Adipose tissue (tissue), 3 donors: ENCODE measurements at regions not wholly inside any gene's neighbourhood (a gene's known extent, or its start where the extent isn't known, plus 50 kb on each side); places are given as distances from the start of the nearest gene placed in this dataset.

Experiments used
- H3K27ac ChIP-seq: one replicate; pipeline ENCODE4 v1.5.1; 2013; ENCODE audit warnings: low read depth, low read length
- WGBS, 3 donors: extraction: QIAGEN DNeasy Blood & Tissue Kit; methylation state at CpG; one replicate each; pipeline ENCODE4 v1.1.7; 2013; 5-methylcytosine and 5-hydroxymethylcytosine counted together
- donor health status: healthy with polysubstance abuse.
- donor health status: Bipolar disorder and iron deficiency.
- donor health status: healthy.

DNA sequence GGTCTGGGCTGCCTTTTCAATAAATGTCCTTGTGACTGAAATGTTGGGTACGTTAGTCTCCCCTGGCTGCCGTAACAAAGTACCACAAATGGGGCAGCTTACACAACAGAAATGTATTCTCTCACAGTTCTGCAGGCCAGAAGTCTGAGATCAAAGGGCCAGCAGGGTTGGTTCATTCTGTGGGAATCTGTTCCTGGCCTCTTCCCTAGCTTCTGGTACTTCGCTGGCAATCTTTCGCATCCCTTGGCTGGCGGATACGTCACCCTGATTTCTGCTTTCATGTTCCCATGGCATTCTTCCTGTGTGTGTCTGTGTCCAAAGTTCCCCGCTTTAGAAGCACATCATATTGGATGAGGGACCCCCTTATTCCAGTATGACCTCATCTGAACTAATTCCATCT, 95.8 kb upstream of the NCOR2 start:
- H3K27ac ChIP-seq, result no peak overlapping the region
- 57 to 88% (median 78%) methylated on average over 7 of the region's 7 CpGs for WGBS, 3 donors

DNA sequence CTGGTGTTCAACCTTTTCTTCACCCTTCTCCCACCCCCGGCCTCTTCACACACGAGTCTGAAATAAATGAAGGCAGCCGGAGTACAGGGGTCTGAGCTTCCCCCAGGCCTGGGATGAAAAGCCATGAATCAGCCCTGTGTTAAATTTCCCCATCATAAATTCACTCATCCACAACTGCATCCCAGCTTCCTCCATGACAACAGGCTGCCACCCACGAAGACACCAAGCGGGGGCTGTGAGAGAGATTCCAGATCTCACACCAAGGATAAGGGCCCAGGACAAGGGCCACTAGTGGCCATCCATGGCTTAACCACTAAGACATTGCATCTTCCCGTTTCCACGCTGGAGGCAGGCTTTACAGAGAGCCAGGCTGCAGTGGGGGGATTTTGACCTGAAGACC, 93.9 kb upstream of the NCOR2 start:
- no peak overlapping the region for H3K27ac ChIP-seq
- WGBS, 3 donors, result 83 to 85% (median 85%) methylated on average over 7 of the region's 7 CpGs

DNA sequence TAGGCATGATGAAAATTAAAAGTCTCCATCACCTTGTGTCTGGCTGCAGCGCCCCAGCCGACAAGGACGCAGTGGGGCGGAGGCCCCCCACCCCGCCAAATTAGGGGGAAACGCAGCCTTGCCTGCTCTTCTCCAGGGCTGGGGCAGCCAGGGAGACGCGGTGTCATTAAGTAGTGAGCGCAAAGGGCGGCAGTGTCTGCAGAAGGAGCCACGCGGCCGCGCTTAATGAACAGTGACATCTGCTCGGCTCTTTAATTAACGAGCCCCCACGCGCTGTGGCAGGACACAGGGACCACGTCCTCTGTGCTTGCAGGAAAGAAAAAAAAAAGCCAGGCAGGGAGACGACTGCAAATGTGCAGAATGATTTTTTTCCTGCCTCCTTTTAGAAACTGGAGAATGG, 93.4 kb upstream of the NCOR2 start:
- no peak overlapping the region for H3K27ac ChIP-seq
- WGBS, 3 donors, result 43 to 76% (median 62%) methylated on average over 20 of the region's 20 CpGs

DNA sequence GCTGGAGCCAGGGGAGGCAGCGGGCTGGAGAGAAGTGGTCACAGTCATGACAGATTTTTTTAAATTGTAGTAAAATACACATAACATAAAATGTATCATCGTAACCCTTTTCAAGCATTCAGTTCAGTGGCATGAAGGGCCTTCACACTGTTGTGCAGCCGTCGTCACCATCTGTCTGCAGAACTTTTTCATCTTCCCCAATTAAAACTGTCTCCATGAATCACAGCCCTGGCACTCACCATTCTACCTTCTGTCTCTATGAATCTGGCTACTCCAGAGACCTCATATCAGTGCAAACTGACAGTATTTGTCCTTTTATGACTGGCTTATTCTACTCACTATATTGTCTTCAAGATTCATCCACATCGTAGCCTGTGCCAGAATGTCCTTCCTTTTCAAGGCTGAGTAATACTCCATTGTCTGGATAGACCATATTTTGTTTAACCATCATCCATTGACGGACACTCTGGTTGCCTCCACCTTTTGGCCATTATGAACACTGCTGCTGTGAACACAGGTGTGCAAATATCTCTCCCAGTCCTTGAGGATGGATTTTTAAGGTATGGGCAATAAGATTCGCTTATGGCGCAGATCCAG, 91.5 kb upstream of the NCOR2 start:
- WGBS, 3 donors, result 90 to 98% (median 97%) methylated on average over 8 of the region's 8 CpGs
- H3K27ac ChIP-seq, result no peak overlapping the region

DNA sequence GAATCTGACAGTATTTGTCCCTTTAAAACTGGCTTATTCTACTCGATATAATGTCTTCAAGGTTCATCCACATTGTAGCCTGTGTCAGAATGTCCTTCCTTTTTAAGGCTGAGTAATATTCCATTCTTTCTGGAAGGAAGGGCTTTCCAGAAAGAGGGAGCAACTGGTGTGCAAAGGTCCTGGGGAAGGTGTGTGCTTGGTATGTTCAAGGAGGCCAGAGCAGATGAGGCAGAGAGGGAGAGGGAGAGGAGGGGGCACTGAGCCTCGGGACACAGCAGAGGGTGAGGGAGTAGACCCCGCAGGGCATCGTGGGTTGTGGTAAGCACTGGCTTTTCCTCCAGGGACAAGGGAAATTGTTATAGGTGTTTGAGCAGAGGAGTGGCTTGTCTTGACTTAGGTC, 90.9 kb upstream of the NCOR2 start:
- 89 to 95% (median 91%) methylated on average over 4 of the region's 4 CpGs for WGBS, 3 donors
- no peak overlapping the region for H3K27ac ChIP-seq

DNA sequence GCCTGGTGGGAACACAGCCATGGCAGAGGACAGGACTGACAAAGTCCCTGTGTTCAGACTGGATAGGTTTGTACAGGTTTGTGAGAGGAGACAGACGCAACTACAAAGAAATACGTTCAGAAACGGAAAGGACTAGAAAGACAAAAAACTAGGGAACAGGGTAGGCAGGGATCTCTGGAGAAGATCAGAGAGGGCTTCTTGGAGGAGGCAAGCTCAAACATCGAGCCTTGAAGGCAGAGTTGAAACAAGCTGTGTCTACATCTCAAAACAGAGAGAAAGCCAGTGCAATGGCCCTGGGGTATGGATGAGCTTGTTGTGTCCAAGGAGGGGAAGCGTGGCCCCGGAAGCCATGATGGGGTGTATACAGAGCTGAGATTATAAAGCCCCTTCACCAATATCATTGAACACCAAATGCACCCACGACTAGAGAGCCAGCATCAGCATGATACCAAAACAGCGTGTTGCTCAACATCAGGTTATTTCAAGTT, 89.6 kb upstream of the NCOR2 start:
- WGBS, 3 donors, result 68 to 74% (median 71%) methylated on average over 8 of the region's 8 CpGs
- no peak overlapping the region for H3K27ac ChIP-seq

DNA sequence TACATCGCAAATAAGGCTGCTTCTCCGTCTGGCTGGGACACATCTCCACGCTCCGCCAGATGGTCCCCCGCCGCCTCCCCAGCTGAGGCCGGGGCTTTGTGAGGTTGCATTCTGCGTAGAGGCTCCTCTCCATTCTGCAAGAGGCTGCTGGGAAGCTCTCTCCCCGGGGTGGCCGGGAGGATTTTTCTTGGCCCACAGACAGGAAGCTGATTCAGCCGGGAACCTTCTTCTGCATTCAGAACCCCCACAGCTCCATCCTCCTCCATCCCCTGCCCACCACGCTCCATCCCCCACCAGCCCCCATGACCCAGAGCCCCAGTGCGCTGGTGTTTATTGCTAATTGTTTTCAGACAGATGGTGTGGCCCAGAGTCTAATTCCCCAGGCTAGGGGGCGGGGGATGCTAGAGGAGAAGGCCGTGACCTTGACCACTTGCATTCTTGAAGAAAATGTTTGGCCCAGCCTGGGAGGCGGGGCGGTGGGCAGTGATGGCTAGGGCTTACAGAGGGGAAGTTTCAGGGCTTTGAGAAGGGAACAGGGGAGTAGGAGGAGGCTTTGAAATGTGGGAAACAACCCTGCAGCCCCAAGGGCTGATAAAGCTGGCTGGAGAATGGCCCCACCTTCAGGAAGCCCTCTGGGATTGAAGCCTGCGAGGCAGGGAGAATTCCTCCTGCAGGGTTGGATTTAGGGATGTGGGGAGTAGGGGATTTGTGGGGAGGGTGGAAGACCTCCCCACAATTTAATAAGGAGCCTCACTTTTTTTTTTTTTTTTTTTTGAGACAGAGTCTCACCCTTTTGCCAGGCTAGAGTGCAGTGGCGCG, 88.5 kb upstream of the NCOR2 start:
- H3K27ac ChIP-seq, result no peak overlapping the region

DNA sequence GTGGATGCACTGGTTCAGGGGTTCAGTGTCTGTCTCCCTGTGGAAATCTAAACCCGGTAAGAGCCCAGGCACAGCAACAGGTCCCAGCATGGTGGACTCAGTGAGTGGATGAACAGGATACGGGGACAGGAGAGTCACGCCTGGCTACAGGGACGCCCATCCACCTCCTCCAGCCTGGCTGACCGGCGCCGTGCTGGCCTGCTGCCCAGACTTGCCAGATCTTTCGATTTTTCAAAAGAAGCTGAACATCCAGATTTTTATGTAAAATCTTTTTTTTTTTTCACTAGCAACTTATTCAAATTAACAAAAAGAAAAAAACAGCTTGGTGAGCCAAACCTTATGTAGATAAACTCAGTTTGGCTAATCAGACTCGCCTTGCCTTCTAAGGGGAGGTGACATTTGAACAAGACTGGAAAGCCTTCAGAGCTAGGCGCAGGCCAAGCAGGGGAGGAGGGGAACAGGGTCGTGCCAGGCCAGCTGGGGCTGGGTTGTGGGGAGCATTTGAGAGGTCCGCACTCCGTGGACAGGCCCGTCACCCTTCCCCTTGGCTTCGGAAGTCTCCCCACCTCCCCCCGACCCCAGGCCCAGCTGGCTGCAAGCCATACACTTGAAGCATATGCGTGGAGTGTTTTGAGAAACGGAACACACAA, 87.8 kb upstream of the NCOR2 start:
- no peak overlapping the region for H3K27ac ChIP-seq
- WGBS, 3 donors, result 7 to 26% (median 23%) methylated on average over 18 of the region's 18 CpGs

More for the DNA sequence above, 88.5 kb upstream of the NCOR2 start:
- 23 to 40% (median 25%) methylated on average over 20 of the region's 20 CpGs for WGBS, 3 donors

DNA sequence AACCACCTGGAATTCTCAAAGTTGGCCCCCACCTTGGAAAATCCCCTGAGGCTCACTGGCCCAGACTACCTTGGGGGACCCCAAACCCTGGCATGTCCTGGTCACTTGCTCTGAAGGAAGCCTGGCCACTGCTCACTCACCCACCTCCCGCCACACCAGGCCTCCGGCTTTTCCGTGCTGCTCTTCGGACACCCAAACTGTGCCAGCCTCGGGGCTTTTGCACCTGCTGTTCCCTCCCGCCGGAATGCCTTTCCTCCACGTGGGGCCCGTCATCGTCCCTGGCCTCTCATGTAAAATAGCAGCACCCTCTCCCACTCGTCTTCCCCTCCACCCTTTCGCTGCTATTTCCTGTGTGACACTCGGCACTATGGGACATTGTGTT, 87.2 kb upstream of the NCOR2 start:
- WGBS, 3 donors, result 55 to 62% (median 61%) methylated on average over 13 of the region's 13 CpGs
- no peak overlapping the region for H3K27ac ChIP-seq

DNA sequence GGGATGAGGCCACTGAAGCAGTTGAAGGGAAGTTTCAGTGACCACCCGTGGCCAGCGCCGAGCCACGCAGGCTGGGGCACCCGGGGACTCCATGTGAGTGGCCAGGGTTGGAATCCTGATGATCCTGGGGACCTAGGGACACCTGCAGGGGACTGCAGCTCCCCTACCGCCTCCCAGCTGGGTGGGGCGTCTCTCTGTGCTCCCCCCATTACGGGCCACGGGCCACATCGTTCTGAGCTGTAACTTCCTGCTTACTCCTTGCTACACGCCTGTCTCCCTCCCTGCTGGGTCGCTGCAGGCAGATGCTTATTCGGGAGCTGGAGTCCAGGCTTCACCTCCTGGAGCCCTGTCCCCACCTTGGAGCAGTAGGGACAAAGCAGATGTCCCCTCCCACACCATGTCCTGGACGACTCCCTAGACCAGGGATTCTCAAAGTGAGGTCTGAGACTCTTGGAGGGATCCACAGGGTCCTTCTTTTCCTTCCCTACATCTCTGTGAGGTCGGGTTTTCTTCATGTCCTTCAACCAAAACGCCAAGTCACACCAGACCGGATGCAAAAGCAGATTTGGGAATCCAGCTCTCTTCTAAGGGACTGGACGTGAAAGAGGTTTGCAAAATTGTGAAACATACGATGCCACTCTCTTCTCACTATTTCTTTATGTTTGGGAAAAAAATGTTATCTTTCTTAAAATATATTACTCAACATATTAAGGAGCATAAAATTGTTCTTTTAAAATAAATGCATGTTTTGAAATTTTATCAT, 85.9 kb upstream of the NCOR2 start:
- WGBS, 3 donors, result 30 to 66% (median 34%) methylated on average over 17 to 19 of the region's 19 CpGs
- no peak overlapping the region for H3K27ac ChIP-seq

DNA sequence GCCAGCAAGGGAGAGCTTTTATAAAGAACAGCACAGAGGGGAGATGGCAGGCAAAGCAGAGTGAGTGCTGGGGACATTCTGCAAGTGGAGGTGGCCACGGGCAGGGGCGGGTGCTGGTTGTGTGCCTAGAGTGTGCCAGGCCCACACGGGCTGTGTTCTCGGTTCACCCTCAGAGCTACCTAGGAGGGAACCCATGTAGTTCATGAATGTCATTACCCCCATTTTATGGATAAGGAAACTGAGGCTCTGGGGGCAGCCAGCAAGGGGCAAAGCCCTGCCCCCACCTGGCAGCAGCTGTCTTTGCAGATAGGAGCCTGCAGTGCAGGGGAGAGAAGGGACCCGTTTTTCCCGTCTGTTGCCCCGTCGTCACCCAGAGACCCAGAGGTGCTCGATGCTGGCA, 85.2 kb upstream of the NCOR2 start:
- 86 to 96% (median 89%) methylated on average over 9 of the region's 9 CpGs for WGBS, 3 donors
- H3K27ac ChIP-seq, result no peak overlapping the region

DNA sequence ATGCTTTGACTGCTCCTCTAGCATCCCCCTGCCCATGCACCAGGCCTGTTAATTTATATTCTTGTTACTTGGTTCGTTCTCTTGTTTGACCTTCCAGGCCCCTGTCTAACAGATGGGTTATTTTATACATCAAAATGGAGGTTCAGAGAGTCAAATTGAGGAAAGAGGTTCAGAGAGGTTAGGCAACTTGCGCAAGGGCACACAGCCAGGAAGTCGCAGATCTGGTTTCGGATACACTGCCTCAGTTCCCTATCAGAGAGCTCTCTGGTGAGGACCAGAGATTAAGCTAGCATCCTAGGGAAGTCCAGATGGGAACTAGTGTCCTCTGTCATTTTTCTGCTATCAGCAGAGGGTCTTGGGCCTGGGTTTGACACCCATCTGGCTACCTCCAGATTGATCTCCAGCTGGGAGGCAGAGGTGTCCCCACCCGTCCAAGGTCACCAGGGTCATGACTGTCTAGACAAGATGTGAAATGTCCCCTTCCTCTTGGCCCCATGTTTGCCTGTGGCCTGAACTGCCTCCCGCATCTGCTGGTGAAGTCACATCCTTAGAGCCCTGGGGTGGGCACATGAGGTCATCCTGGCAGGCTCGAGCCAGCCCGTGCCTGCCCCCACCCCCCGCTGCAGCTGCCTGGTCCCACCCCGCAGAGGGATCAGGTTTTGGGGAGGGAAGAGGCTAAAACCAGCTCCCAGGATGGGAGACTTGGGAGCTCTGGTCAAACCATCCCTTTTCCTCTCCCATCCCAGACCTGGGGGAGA, 84.3 kb upstream of the NCOR2 start:
- no peak overlapping the region for H3K27ac ChIP-seq
- 50 to 71% (median 56%) methylated on average over 10 of the region's 10 CpGs for WGBS, 3 donors

DNA sequence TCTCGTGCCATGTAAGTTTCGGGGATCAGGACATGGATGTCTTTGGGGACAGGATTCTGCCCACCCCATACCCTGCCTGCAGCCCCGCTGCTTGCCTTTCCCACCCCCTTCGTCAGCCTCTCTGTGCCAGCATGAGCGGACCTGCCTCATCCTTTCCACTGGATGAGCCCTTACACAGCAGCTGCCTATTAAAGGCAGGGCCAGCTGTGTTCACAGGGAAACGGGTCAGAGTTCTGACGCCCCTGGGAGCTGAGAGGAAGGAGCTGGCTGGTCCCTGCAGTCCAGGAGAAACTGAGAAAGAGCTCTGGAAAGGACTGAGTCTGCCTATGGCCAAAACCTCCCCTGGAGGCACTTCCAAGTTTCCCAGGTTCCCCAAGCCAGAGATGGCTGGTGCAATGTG, 83.5 kb upstream of the NCOR2 start:
- no peak overlapping the region for H3K27ac ChIP-seq
- 56 to 77% (median 64%) methylated on average over 7 of the region's 7 CpGs for WGBS, 3 donors

DNA sequence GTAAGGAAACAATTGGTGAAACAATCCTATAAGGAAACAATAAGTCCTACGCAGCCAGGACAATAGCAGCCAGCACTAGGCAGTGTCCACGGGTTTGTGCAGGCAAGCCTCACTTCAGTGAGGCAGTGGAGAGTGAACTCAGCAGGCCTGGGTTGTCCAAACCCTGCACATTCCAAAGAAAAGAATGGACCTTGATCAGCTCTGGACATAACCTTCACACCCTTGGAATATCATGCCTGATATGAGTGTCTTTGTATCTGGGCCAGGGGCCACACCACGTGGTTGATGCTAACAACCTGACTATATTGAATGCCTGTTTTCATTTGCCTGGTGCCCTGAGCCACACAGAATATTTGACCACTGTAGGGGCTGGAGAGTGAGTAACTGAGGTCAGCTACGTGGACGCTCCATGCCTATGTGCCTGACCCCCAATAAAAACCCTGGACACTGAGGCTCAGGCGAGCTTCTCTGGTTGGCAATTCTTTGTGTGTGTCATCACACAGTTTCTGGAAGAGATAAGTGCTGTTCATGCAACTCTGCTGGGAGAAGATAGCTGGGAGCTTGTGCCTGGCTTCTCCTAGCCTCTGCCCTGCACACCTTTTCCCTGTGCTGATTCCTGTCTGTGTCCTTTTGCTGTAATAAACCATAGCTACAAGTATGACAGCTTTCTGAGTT, 81.4 kb upstream of the NCOR2 start:
- H3K27ac ChIP-seq, result no peak overlapping the region
- 77 to 83% (median 82%) methylated on average over 6 of the region's 6 CpGs for WGBS, 3 donors

DNA sequence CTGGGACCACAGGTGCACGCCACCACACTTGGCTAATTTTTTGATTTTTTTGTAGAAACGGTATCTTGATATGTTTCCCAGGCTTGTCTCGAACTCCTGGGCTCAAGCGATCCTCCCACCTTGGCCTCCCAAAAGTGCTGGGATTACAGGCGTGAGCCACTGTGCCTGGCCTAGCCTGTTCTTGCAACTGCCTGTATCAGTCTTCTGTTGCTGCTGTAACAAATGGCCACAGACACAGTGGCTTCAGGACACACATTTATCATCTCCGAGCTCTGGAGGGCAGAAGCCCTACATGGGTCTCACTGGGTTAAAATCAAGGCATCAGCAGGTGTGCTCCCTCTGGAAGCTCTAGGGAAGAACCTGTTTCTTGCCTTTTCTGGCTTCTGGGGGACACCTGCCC, 79.9 kb upstream of the NCOR2 start:
- no peak overlapping the region for H3K27ac ChIP-seq
- 80 to 83% (median 81%) methylated on average over 6 of the region's 6 CpGs for WGBS, 3 donors

DNA sequence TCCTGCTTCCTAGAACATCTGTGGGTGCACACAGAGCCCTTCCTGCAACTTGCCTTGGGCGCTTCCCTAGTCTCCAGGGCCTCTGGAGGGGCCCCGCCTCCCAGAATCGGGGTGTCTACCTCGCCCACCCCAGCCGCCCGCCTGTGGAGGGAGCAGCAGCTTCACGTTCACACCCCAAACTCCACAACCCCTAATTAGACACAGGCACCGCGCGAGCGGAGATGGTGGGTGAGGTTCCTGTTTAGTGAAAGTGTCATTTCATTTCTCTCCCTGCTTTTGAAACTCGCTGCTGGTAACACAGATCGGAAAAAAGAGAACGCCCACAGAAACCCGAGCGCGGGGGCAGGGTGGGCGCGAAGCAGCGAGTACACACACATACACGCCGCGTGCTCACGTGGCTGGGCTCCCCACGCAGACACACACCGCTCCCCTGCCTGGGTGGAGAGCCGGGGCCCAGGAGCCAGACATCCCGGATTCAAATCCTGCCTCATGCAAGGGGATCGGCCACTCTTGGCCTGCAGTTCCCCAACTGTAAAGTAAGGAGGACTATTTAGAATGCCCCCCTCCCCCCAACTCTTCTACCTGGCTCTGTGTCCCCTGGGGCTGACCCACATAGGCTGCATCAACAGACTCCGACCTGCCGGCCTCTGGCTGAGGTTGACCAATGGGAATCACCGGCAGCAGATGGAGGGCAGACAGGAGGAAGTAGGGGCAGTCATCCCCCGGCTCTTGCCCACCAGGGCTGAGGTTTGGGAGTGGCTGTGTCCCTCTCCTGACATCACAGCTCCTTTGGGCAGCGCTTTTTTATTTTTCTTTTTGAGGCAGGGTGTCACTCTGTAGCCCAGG, 79.2 kb upstream of the NCOR2 start:
- H3K27ac ChIP-seq, result no peak overlapping the region
- 34 to 56% (median 47%) methylated on average over 34 of the region's 34 CpGs for WGBS, 3 donors
